ENCODE measurements at regions not wholly inside any gene's neighbourhood (a gene's known extent, or its start where the extent isn't known, plus 50 kb on each side); places are given as distances from the start of the nearest gene placed in this dataset.

DNA sequence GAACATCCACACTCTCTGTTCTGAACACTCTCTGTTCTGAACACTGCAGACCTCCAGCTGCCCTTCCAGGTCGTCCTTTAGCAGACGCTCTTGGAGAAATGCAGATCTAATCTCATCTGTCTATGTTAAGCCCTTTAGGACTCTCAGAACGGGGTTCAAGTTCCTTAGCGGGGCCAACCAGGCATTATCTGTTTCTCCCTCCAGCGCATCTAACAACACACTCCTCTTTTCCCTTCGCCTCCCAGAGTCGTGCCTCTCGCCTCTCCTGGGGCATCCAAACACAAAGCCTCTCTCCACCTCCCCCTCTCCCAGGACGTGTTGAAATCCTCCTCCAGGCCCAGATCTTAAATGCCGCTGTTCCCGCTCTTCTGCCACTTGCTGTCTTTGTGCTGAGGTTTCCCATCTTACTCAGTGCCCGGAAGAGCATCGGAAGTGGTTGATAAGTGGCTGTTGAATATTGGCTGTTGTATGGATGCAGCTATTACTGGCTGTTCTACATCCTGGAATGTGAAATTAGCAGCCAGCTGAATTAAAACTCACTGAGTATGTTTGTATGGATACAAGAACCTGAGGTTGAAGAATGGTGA lies 108.4 kb upstream of the GGTLC1 start:
- CTCF ChIA-PET: no interaction called here
- Histone ChIP-seq H3K9me3 (ENCODE audit: control insufficient read depth, insufficient read depth, low read length) (no peaks in the 10 kb centered on the region), H3K27me3 (ENCODE audit: control insufficient read depth, insufficient read depth, low read length) (peaks cover 2% of the 10 kb centered on the region), H3K4me3 (ENCODE audit: low read depth, low read length) (no peak overlapping the region), H3K27ac (ENCODE audit: low read depth, low read length) (no peak overlapping the region)
- POLR2A ChIA-PET: no interaction called here
- TF ChIP-seq, protein P1, sequence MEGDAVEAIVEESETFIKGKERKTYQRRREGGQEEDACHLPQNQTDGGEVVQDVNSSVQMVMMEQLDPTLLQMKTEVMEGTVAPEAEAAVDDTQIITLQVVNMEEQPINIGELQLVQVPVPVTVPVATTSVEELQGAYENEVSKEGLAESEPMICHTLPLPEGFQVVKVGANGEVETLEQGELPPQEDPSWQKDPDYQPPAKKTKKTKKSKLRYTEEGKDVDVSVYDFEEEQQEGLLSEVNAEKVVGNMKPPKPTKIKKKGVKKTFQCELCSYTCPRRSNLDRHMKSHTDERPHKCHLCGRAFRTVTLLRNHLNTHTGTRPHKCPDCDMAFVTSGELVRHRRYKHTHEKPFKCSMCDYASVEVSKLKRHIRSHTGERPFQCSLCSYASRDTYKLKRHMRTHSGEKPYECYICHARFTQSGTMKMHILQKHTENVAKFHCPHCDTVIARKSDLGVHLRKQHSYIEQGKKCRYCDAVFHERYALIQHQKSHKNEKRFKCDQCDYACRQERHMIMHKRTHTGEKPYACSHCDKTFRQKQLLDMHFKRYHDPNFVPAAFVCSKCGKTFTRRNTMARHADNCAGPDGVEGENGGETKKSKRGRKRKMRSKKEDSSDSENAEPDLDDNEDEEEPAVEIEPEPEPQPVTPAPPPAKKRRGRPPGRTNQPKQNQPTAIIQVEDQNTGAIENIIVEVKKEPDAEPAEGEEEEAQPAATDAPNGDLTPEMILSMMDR (IDR thresholded peaks at IDR 0.05; ENCODE audit: low read depth, low read length): no peak
- DNase-seq (ENCODE audit: low read depth, low spot score): no peak

DNA sequence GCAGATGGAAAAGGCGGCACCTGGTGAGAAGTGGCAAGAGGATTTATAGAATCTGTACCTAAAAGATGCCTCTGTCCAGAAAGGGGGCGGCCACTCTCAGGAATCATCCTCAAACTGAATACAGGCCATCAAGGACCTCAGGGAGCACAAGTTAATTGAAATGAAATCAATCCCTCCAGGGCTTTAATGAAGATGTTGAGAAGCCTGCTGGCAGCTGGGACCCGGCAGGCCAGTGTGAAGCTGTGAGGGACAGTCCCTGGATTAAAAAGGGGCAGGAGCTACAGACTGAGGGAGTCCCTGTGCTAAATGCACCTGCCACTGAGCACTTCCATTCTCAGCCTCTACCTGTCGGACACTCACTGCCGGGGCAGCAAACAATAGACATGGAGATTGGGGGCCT lies 107.7 kb upstream of the GGTLC1 start:
- H3K27me3 ChIP-seq (ENCODE audit: control insufficient read depth, insufficient read depth, low read length): peaks cover 2% of the 10 kb centered on the region
- ChIA-PET POLR2A (no interaction called here), CTCF (no interaction called here)
- DNase-seq (ENCODE audit: low read depth, low spot score): no peak
- H3K4me3 ChIP-seq (ENCODE audit: low read depth, low read length): no peak overlapping the region
- TF ChIP-seq, protein P1 (IDR thresholded peaks at IDR 0.05; ENCODE audit: low read depth, low read length): no peak
- no peaks in the 10 kb centered on the region for H3K9me3 ChIP-seq (ENCODE audit: control insufficient read depth, insufficient read depth, low read length)
- H3K27ac ChIP-seq (ENCODE audit: low read depth, low read length): no peak overlapping the region

DNA sequence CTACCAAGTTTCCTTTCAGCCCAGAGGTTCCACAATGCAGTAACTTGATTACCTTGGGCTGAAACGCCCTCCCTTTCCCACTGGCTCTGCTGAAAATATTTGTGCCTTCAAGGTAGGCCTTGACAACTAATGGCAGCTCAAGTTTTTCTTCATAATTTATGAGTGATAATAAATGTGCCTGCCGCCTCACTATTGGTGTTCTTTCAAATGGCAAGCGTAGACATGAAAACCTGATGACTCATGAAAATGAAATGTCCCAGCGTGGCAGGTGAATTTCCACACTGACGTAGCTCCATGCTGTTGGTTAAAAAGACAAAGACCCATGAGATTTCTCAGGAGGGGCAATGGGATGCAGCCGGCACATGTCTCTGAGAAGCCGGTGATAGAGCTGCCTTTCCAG lies 107.2 kb upstream of the GGTLC1 start:
- H3K4me3 ChIP-seq (ENCODE audit: low read depth, low read length): no peak overlapping the region
- no peak for DNase-seq (ENCODE audit: low read depth, low spot score)
- peaks cover 2% of the 10 kb centered on the region for H3K27me3 ChIP-seq (ENCODE audit: control insufficient read depth, insufficient read depth, low read length)
- ChIA-PET POLR2A (no interaction called here), CTCF (no interaction called here)
- no peak overlapping the region for H3K27ac ChIP-seq (ENCODE audit: low read depth, low read length)
- TF ChIP-seq, protein P1 (IDR thresholded peaks at IDR 0.05; ENCODE audit: low read depth, low read length): no peak
- H3K9me3 ChIP-seq (ENCODE audit: control insufficient read depth, insufficient read depth, low read length): no peaks in the 10 kb centered on the region

DNA sequence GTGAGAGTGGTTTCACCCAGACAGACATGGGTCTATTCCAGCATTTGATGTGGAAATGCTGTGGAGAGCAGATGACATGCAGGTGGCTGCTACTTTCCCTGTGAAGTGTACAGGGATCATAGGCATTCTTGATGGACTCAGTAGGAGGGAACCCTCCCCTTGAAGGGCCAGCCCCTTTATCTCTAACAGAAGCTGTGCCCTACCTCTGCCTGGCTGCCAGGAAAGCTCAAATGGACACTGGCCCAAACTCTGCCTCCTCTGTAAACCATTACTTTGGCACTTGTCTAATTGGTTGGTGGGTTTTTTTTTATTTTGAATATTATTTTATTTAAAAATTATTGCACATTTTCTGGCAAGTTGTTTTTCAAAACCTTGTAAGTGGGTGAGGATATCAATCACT lies 106.7 kb upstream of the GGTLC1 start:
- H3K4me3 ChIP-seq (ENCODE audit: low read depth, low read length): no peak overlapping the region
- DNase-seq (ENCODE audit: low read depth, low spot score): no peak
- TF ChIP-seq, protein P1 (IDR thresholded peaks at IDR 0.05; ENCODE audit: low read depth, low read length): no peak
- ChIA-PET POLR2A (no interaction called here), CTCF (no interaction called here)
- no peaks in the 10 kb centered on the region for H3K9me3 ChIP-seq (ENCODE audit: control insufficient read depth, insufficient read depth, low read length)
- no peak overlapping the region for H3K27ac ChIP-seq (ENCODE audit: low read depth, low read length)
- H3K27me3 ChIP-seq (ENCODE audit: control insufficient read depth, insufficient read depth, low read length): peaks cover 2% of the 10 kb centered on the region

DNA sequence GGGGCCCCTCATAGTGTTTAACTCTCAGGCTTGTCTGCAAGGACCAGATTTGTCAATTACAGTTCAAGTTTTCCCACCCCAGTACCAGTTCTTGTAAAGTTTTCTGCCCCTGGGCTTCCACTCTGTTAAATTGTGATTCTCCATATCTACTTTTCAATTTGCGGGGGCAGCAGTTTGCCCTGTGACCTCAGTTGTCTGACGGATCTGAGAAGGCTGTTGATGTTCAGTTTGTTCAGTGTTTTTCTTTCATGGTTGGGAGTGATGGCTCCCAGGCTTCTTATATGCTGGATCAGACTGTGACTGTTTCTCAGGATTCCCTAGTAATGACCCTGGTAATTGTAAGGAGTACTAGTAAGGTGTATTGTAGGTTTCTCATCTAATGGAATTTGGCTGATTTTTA lies 101.0 kb upstream of the GGTLC1 start:
- Histone ChIP-seq H3K27me3 (ENCODE audit: control insufficient read depth, insufficient read depth, low read length) (no peaks in the 10 kb centered on the region), H3K4me3 (ENCODE audit: low read depth, low read length) (no peak overlapping the region), H3K9me3 (ENCODE audit: control insufficient read depth, insufficient read depth, low read length) (no peaks in the 10 kb centered on the region), H3K27ac (ENCODE audit: low read depth, low read length) (no peak overlapping the region)
- CTCF ChIA-PET: interaction anchor here (1.1 kb wide), 1 partner anchor 11 kb away, joined by 3 read pairs; no protein-coding TSS in a partner anchor
- POLR2A ChIA-PET: no interaction called here
- TF ChIP-seq, protein P1 (IDR thresholded peaks at IDR 0.05; ENCODE audit: low read depth, low read length): no peak
- no peak for DNase-seq (ENCODE audit: low read depth, low spot score)
